ENCODE measurements at regions not wholly inside any gene's neighbourhood (a gene's known extent, or its start where the extent isn't known, plus 50 kb on each side); places are given as distances from the start of the nearest gene placed in this dataset.
A peak's percentile ranks its signal among the peaks of the same experiment; 100 is the strongest.

DNA sequence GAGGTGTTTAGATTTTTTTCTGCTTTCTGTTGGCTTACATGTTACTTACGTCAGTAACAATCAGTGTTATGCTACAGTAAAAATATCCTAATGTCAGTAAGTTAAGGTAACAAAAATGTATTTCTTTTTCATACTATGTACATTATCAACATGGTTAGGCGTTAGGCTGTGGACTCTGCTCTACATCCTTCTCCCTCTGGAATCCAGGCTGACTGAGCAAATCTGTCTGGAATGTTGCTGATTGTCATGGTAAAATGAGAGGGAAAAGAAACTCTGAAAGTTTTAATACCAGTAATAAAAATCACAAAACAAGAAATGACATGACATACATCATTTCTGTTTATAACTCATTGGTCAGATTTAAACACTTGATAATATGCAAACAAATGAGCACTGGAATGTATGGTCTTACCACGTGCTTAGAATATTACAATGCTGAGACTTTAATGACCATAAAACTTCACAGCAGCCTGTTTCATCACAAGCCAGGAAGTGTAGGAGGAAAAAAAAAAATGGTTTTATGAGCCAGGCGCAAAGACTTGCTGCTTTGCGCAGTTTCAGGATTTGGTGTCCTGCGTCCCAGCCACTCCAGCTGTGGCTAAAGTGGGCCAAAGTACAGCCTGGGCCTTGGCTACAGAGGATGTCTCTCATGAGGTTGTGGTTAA lies 252.4 kb downstream of the FSIP2 start:
- DNase-seq = no peak

- no peak for DNase-seq
Measured at GRCh38 chr2:185998562-185999070, 260.0 kb downstream of the FSIP2 start.

GRCh38 chr2:186009341-186009740 lies 270.7 kb downstream of the FSIP2 start:
- DNase-seq = no peak

GRCh38 chr2:186017278-186017677 lies 278.7 kb downstream of the FSIP2 start:
- no peak for DNase-seq

- no peak for DNase-seq
Measured at GRCh38 chr2:186024921-186025320, 286.3 kb downstream of the FSIP2 start.

DNA sequence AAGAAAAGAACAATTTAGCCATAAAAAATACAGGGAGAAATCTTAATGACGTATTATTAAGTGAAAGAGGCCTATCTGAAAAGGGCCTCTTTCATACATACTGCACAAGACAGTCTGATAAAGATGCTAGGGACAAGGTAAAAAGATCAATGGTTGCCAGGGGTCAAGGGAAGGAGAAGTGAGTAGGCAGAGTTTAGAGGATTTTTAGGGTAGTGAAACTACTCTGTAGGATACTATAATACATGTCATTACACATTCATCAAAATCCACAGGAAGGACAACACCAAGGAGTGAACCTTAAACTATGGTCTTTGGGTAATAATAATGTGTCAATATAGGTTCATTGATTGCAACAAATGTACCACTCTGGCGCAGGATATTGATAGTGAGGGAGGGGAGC lies 289.3 kb downstream of the FSIP2 start:
- DNase-seq = no peak

GRCh38 chr2:186031229-186031628 lies 292.6 kb downstream of the FSIP2 start:
- no peak for DNase-seq

GRCh38 chr2:186032102-186032738 lies 293.6 kb downstream of the FSIP2 start:
- no peak for DNase-seq

DNA sequence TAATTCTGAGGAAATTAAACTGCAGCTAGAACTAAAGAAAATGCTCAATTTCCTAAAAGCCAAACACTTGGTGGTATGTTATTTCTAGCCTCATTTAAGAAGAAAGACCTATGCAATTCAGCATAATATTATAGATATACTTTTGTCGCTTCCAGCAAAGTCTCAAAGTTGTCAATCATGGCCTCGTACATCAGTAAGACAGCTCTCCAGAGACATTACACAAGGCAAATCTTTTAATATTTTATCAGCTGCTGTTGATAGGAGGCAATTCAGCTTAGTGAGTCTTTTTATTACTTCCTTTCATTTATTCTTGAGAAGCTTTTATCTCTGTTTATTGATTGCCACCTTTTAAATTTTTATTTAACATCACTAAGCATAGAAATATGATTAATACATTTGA lies 294.3 kb downstream of the FSIP2 start:
- DNase-seq = no peak

DNA sequence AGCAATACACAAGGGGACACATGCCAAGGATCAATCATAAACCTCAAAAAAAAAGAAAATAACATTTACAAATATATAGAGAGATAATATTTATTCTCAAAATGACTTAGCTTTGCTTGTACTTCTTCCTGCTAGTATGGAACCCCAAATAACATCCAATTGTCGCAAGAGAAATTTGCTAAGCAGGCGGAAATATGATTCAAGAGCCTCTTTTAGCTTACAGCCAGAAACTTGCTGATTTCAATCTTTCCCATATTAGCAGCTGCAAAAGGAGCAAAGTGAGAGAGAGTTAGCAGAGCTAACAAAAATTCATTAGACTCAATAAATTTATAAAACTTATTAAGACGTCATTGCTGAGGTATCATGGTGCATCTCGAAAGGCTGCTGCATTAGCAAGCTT lies 294.9 kb downstream of the FSIP2 start:
- DNase-seq = no peak

- no peak for DNase-seq
Measured at GRCh38 chr2:186036862-186037449, 298.4 kb downstream of the FSIP2 start.

GRCh38 chr2:186042207-186043028 lies 303.8 kb downstream of the FSIP2 start:
- DNase-seq = no peak

- no peak for DNase-seq
Measured at GRCh38 chr2:186044761-186045160, 306.2 kb downstream of the FSIP2 start.

DNA sequence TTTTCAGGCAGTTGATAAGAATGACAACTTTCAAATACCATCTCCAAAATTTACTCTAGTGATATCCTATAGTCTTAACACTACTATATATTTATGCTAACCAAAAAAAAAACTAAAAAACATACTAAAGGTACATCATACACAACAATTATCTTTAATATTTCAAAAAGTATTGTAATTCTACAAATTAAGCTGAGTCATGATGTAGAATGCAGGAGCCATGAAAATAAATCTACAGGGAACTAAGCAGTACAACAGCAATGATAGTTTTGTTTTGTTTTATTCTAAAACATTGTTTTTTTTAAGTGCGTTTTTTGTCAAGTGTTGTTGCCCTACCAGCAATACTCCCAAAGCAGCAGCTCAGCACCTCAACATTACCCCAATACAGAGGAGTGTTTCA lies 314.3 kb downstream of the FSIP2 start:
- DNase-seq = no peak

DNA sequence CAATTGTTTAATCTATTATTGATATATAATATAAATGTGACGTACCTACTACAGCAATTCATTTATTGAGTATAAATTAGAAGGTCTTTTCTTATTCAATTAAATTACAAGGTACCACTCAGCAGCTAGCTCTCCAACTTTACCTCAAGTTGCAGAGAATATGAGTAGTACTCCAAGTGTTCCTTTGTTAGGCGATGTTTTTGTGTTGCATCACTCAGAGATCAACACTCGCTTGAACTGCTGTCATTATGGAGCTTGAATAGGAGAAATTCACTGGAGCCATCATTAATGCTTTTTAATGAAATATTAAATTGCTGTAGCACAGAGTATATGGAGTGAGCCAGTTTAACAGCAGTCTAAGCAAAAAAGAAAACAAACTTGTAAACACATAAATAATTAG lies 320.0 kb downstream of the FSIP2 start:
- DNase-seq = peak; percentile 65

DNA sequence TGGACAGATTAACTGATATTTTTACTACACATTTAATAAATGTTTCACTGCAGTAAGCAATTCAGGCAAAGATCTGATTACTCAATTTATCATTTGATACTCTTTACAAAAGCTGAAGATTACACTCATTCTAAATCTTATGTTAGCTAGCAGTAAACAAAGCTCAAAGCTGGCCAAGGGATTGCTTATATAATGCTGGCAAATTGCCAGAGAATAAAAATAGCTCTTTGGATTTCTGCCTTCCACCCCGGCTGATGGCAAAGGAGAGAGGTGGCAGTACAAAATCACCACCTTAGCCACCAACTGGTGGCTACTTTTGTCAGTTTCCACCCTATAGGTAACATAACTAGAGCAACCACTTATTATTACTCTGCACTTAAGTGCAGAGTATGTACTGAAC lies 320.5 kb downstream of the FSIP2 start:
- peak; percentile 87 for DNase-seq

DNA sequence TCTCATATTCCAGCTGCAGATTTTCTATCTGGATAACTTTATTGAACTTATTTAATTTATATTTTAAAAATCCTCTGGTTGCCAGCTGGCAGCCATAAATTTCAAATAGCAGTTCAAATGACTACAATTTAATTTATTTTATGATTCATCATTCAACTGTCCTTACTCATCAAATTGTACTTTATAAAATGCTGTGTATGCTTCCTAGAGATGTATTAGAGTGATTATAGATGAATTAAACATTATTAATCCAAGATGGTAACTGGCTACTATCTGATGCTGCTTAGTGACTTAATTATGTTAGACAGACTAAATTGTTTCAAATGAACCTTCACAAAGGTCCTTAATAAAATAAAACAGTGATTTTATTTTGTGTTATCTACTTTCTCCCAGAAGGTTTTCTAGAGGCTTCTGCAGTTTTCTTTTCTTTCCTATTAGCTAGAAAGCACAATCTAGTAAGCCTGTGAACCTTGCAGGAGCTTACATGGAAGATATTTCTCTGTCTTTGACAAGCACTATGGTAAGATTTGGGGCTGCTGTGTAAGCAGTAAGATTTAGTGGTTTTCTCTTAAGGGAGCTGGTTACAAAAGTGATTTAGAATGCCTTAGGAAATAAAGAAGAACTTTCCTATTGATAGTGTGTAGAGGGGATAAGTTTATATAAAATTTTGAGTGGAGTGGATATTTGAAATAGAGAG lies 322.3 kb downstream of the FSIP2 start:
- no peak for DNase-seq

GRCh38 chr2:186064507-186064906 lies 325.9 kb downstream of the FSIP2 start:
- no peak for DNase-seq

GRCh38 chr2:186065491-186065890 lies 326.9 kb downstream of the FSIP2 start:
- no peak for DNase-seq

DNA sequence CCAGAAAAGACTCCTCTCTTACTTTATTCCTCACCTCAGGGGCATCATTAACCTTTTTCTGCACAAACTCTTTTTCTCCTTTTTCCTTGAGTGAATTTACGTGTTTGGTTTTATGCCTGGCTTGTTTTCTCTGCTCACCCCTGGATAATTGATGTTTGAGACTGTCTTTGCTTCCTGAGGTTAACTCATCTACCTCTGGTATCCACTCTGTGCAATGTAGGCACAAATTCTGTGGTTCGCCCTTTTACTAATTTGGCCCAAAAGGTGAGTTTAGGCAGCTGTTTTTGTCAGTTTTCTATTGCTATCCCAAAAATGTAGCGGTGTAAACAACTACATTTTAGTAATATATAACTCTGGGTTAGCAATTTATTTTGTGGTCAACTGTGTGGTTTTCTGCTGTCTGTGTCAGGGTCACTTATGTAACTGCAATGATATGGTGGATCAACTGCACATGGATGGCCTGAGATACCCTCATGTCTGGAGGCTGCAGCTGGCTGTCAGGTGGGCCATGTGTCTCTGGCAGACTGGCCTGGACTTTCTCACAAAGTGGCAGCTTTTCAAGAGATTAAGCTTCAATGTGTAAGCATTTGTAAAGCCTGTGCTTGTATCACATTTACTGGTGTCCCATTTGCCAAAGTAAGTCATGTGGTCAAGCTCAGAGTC lies 329.7 kb downstream of the FSIP2 start:
- no peak for DNase-seq

GRCh38 chr2:186069676-186070075 lies 331.1 kb downstream of the FSIP2 start:
- DNase-seq = no peak

- DNase-seq = no peak
Measured at GRCh38 chr2:186085226-186085625, 346.6 kb downstream of the FSIP2 start.

Measured in COR-L47 (cell line).